B cell (primary cell): ENCODE measurements at regions not wholly inside any gene's neighbourhood (a gene's known extent, or its start where the extent isn't known, plus 50 kb on each side); places are given as distances from the start of the nearest gene placed in this dataset.

Source experiments
- ATAC-seq: fragments of 200-7000 bp; cut with Tn5 transposase; one replicate; pipeline ENCODE4 v1.10.0; 2021; ENCODE audit warnings: low read depth, mild to moderate bottlenecking, moderate number of reproducible peaks, moderate library complexity
- CTCF ChIA-PET: fragments of 350-600 bp; sonication (Branson Sonifier 250); formaldehyde crosslinking; loops from one replicate; lab custom pipeline; 2021; ENCODE audit warnings: antibody characterized with exemption, inconsistent platforms; lab: Charles Lee
- POLR2A ChIA-PET: fragments of 350-600 bp; sonication (Branson Sonifier 250); formaldehyde crosslinking; loops from one replicate; lab custom pipeline; 2021; ENCODE audit warnings: antibody characterized with exemption; lab: Charles Lee
- DNase-seq: peaks from one replicate; pipeline ENCODE4 v3.0.0; 2013
- H2AFZ ChIP-seq: 2 replicates; pipeline ENCODE4 v1.6.1; 2012; ENCODE audit warnings: mild to moderate bottlenecking, low read depth, low read length; ENCODE audit not compliant: insufficient read depth, poor library complexity, severe bottlenecking
- H3K27ac ChIP-seq, 2 donors: 1 replicate in 1 of 2; 2 replicates in 1 of 2; pipeline ENCODE4 v1.5.1; 2012 to 2013; ENCODE audit warnings: low read length in 2 of 2, mild to moderate bottlenecking in 2 of 2, moderate library complexity in 1 of 2
- H3K27me3 ChIP-seq, 4 experiments: fragments of 200-600 bp in 1 of 4; sonication (generic) in 1 of 4; replicated peaks in 1 of 4; 1 replicate in 2 of 4; 2 replicates in 2 of 4; pipeline versions ENCODE4 v1.6.1 to v1.7.0; 2013 to 2016; ENCODE audit warnings: low read length in 3 of 4, mild to moderate bottlenecking in 2 of 4, mixed read lengths in 1 of 4, moderate library complexity in 1 of 4; ENCODE audit not compliant: insufficient read depth in 4 of 4, control insufficient read depth in 3 of 4; ENCODE audit errors: control extremely low read depth in 1 of 4
- H3K36me3 ChIP-seq, 2 experiments: replicated peaks in 1 of 2; 1 replicate in 1 of 2; 2 replicates in 1 of 2; pipeline versions ENCODE4 v1.6.1 to v1.7.1; 2013; ENCODE audit warnings: low read length in 1 of 2; ENCODE audit not compliant: insufficient read depth in 2 of 2, control insufficient read depth in 1 of 2; ENCODE audit errors: control extremely low read depth in 1 of 2, extremely low read depth in 1 of 2
- H3K4me1 ChIP-seq, 2 donors: fragments of 200-600 bp in 1 of 2; sonication (generic) in 1 of 2; 1 replicate in 1 of 2; 2 replicates in 1 of 2; pipeline versions ENCODE4 v1.5.1 to v1.6.1; 2013 to 2017; ENCODE audit warnings: low read length in 2 of 2; ENCODE audit not compliant: control insufficient read depth in 2 of 2, insufficient read depth in 2 of 2
- H3K4me2 ChIP-seq: replicated peaks from 2 replicates; pipeline ENCODE3; 2012; ENCODE audit warnings: mild to moderate bottlenecking, low read depth, low read length; ENCODE audit not compliant: poor library complexity, severe bottlenecking
- H3K4me3 ChIP-seq, 5 experiments: fragments of 200-600 bp in 1 of 5; sonication (generic) in 1 of 5; 1 replicate in 3 of 5; 2 replicates in 2 of 5; pipeline versions ENCODE4 v1.5.1 to v1.7.0; 2011 to 2016; ENCODE audit warnings: low read length in 4 of 5, mild to moderate bottlenecking in 4 of 5, low read depth in 2 of 5, control low read depth in 1 of 5, moderate library complexity in 1 of 5; ENCODE audit not compliant: insufficient read depth in 1 of 5; ENCODE audit errors: control extremely low read depth in 1 of 5, extremely low read depth in 1 of 5
- H3K79me2 ChIP-seq: fragments of 200-600 bp; sonication (generic); one replicate; pipeline ENCODE4 v1.6.0; 2016; ENCODE audit warnings: low read length; ENCODE audit not compliant: control insufficient read depth, insufficient read depth
- H3K9ac ChIP-seq: fragments of 200-600 bp; sonication (generic); 2 replicates; pipeline ENCODE4 v1.6.1; 2017; ENCODE audit warnings: mild to moderate bottlenecking, low read length, moderate library complexity
- H3K9me3 ChIP-seq, 3 donors: one replicate each; pipeline versions ENCODE4 v1.6.1 to v1.7.1; 2013; ENCODE audit warnings: low read length in 2 of 3; ENCODE audit not compliant: control insufficient read depth in 2 of 3, insufficient read depth in 1 of 3; ENCODE audit errors: control extremely low read depth in 1 of 3
- H4K20me1 ChIP-seq: 2 replicates; pipeline ENCODE4 v1.6.0; 2012; ENCODE audit warnings: mild to moderate bottlenecking, low read length; ENCODE audit not compliant: insufficient read depth, control insufficient read depth, poor library complexity, severe bottlenecking
- H3K27ac Mint-ChIP-seq: one replicate; pipeline ENCODE4 v1.8.0; 2021; ENCODE audit warnings: mixed read lengths
- H3K27me3 Mint-ChIP-seq: one replicate; pipeline ENCODE4 v1.8.0; 2021; ENCODE audit warnings: mixed read lengths
- H3K4me1 Mint-ChIP-seq: one replicate; pipeline ENCODE4 v1.8.0; 2021; ENCODE audit warnings: mixed read lengths
- H3K4me3 Mint-ChIP-seq: one replicate; pipeline ENCODE4 v1.8.0; 2021; ENCODE audit warnings: mixed read lengths
- H3K9me3 Mint-ChIP-seq: one replicate; pipeline ENCODE4 v1.8.0; 2022; ENCODE audit warnings: mixed read lengths; ENCODE audit not compliant: insufficient read depth
- EZH2 ChIP-seq: IDR thresholded peaks from 2 replicates; pipeline ENCODE4 v1.6.1; 2012; ENCODE audit warnings: borderline replicate concordance, low read depth, mild to moderate bottlenecking, moderate library complexity, low read length; ENCODE audit not compliant: insufficient read depth, poor library complexity, severe bottlenecking
- WGBS: methylation state at CpG from one replicate; pipeline ENCODE4 v1.1.5; 2013; ENCODE audit warnings: missing lambda C conversion rate; ENCODE audit not compliant: insufficient coverage; 5-methylcytosine and 5-hydroxymethylcytosine counted together
- intact Hi-C: fragments of 100-400 bp; cut with micrococcal nuclease; formaldehyde crosslinking; loops from one replicate; pipeline ENCODE4 v1.10.0; 2022
- TF ChIP-seq, protein P1 (sequence below): fragments of 200-600 bp; IDR thresholded peaks from one replicate; pipeline ENCODE4 v1.8.0; 2022; ENCODE audit warnings: antibody characterized with exemption, mild to moderate bottlenecking

DNA sequence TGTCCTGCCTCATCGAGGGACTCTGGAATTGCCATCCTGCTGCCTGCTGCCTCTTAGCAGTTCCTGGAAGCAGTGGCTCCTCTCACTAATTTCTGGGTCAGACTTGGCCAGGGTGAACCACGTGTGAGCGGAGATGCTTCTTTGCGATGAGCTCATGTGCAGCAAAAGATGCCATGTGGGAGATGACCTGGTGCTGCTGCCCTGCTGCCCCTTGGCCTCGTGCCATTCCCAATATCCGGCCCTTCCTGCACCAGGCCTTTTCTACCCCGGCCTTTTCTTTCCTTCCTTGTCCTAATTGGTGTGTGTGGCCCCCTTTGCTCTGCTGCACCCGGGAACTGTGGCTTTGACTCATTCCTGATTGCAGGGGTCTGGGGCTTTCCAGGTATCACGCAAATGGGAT, 296.9 kb upstream of the HS6ST1 start:
- Mint-ChIP-seq H3K4me1 (no peaks in the 10 kb centered on the region), H3K27ac (no peak overlapping the region), H3K27me3 (no peaks in the 10 kb centered on the region), H3K9me3 (no peaks in the 10 kb centered on the region), H3K4me3 (no peak overlapping the region)
- POLR2A ChIA-PET = no interaction called here
- no peak overlapping the region for H2AFZ ChIP-seq
- no peak overlapping the region for H3K9ac ChIP-seq
- ATAC-seq = no peak
- no peaks in the 10 kb centered on the region for H3K9me3 ChIP-seq
- H3K36me3 ChIP-seq = no peaks in the 10 kb centered on the region
- no peaks in the 10 kb centered on the region for H3K79me2 ChIP-seq
- CTCF ChIA-PET = no interaction called here
- no peak overlapping the region for H3K4me2 ChIP-seq
- no peaks in the 10 kb centered on the region for H4K20me1 ChIP-seq
- no peak overlapping the region for H3K4me3 ChIP-seq
- TF ChIP-seq, protein P1, sequence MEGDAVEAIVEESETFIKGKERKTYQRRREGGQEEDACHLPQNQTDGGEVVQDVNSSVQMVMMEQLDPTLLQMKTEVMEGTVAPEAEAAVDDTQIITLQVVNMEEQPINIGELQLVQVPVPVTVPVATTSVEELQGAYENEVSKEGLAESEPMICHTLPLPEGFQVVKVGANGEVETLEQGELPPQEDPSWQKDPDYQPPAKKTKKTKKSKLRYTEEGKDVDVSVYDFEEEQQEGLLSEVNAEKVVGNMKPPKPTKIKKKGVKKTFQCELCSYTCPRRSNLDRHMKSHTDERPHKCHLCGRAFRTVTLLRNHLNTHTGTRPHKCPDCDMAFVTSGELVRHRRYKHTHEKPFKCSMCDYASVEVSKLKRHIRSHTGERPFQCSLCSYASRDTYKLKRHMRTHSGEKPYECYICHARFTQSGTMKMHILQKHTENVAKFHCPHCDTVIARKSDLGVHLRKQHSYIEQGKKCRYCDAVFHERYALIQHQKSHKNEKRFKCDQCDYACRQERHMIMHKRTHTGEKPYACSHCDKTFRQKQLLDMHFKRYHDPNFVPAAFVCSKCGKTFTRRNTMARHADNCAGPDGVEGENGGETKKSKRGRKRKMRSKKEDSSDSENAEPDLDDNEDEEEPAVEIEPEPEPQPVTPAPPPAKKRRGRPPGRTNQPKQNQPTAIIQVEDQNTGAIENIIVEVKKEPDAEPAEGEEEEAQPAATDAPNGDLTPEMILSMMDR = no peak
- no peak for TF ChIP-seq EZH2
- DNase-seq = no peak
- intact Hi-C loops = no loop called here
- H3K27ac ChIP-seq = no peak overlapping the region
- H3K4me1 ChIP-seq = no peaks in the 10 kb centered on the region
- 75% methylated on average over 5 of the region's 9 CpGs for WGBS
- no peaks in the 10 kb centered on the region for H3K27me3 ChIP-seq

DNA sequence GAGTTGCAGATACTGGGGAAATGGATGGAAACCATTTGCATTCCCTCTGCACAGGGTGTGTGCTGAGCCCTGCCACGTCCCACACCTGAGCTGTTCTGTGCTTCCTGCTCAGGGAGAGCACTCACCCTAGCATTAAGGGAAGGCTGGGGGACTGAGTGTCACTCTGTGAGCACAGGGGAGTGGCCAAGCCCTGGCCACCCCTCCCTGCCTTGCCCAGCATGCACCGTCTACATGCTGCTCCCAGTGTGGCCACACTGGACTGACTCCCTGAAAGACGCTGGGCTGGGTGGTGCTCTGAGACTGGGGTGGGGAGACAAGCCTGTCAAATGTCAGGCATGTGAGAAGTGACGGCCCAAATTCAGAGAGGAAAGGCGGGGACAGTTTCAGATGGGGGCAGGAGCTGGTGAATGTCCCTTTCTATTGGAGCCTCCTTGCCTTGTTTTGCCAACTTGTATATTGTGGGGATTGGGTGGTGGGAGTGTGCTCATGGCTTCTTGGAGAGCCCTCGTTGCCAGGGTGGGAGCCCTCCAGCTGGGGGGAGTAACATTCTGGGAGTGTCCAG, 298.4 kb upstream of the HS6ST1 start:
- Mint-ChIP-seq H3K27ac (no peak overlapping the region), H3K4me3 (no peak overlapping the region), H3K4me1 (no peaks in the 10 kb centered on the region), H3K27me3 (no peaks in the 10 kb centered on the region), H3K9me3 (no peaks in the 10 kb centered on the region)
- POLR2A ChIA-PET = no interaction called here
- H3K27ac ChIP-seq = no peak overlapping the region
- H2AFZ ChIP-seq = no peak overlapping the region
- no peaks in the 10 kb centered on the region for H4K20me1 ChIP-seq
- intact Hi-C loops = no loop called here
- H3K4me1 ChIP-seq = no peaks in the 10 kb centered on the region
- no peaks in the 10 kb centered on the region for H3K36me3 ChIP-seq
- DNase-seq (no peak), ATAC-seq (no peak)
- H3K79me2 ChIP-seq = no peaks in the 10 kb centered on the region
- CTCF ChIA-PET = interaction anchor here (0.7 kb wide), 1 partner anchor 35 kb away, joined by 3 read pairs; no protein-coding TSS in a partner anchor
- H3K27me3 ChIP-seq = no peaks in the 10 kb centered on the region
- H3K9me3 ChIP-seq = no peaks in the 10 kb centered on the region
- no peak overlapping the region for H3K9ac ChIP-seq
- 85% methylated on average over 6 of the region's 6 CpGs for WGBS
- no peak overlapping the region for H3K4me3 ChIP-seq
- no peak overlapping the region for H3K4me2 ChIP-seq
- TF ChIP-seq, protein P1 = no peak
- no peak for TF ChIP-seq EZH2
